Right renal cortex interstitium (tissue), 3 donors: ENCODE measurements at regions not wholly inside any gene's neighbourhood (a gene's known extent, or its start where the extent isn't known, plus 50 kb on each side); places are given as distances from the start of the nearest gene placed in this dataset.
"Not testable (repeated sequence)": the region's sequence is repeated elsewhere in the genome, so short reads cannot be mapped to it uniquely, and the experiment has no call there.

Experiments
- DNase-seq, 3 donors: peaks; one replicate each; pipeline ENCODE4 v3.0.0-alpha.2; 2013; ENCODE audit warnings: low read depth in 3 of 3, low spot score in 2 of 3

GRCh38 chr11:13214276-13214675, 63.3 kb upstream of the BMAL1 start:
- no peak for DNase-seq

GRCh38 chr11:13215149-13215548, 62.4 kb upstream of the BMAL1 start:
- DNase-seq: no peak

GRCh38 chr11:13216019-13216710, 61.4 kb upstream of the BMAL1 start:
- no peak for DNase-seq

- no peak for DNase-seq
Measured at GRCh38 chr11:13216711-13217075, 60.9 kb upstream of the BMAL1 start.

GRCh38 chr11:13218685-13219084, 58.9 kb upstream of the BMAL1 start:
- DNase-seq: not testable (repeated sequence)

- DNase-seq: no peak
Measured at GRCh38 chr11:13220148-13220547, 57.4 kb upstream of the BMAL1 start.

GRCh38 chr11:13221722-13222121, 55.9 kb upstream of the BMAL1 start:
- no peak for DNase-seq

GRCh38 chr11:13222285-13222684, 55.3 kb upstream of the BMAL1 start:
- DNase-seq: no peak

- no peak for DNase-seq
Measured at GRCh38 chr11:13223112-13223511, 54.5 kb upstream of the BMAL1 start.

GRCh38 chr11:13224324-13224723, 53.3 kb upstream of the BMAL1 start:
- DNase-seq: no peak

- DNase-seq: no peak
Measured at GRCh38 chr11:13225038-13226001, 52.3 kb upstream of the BMAL1 start.

GRCh38 chr11:13227676-13228255, 49.8 kb upstream of the BMAL1 start:
- DNase-seq: no peak
